ENCODE measurements at regions not wholly inside any gene's neighbourhood (a gene's known extent, or its start where the extent isn't known, plus 50 kb on each side); places are given as distances from the start of the nearest gene placed in this dataset.

DNA sequence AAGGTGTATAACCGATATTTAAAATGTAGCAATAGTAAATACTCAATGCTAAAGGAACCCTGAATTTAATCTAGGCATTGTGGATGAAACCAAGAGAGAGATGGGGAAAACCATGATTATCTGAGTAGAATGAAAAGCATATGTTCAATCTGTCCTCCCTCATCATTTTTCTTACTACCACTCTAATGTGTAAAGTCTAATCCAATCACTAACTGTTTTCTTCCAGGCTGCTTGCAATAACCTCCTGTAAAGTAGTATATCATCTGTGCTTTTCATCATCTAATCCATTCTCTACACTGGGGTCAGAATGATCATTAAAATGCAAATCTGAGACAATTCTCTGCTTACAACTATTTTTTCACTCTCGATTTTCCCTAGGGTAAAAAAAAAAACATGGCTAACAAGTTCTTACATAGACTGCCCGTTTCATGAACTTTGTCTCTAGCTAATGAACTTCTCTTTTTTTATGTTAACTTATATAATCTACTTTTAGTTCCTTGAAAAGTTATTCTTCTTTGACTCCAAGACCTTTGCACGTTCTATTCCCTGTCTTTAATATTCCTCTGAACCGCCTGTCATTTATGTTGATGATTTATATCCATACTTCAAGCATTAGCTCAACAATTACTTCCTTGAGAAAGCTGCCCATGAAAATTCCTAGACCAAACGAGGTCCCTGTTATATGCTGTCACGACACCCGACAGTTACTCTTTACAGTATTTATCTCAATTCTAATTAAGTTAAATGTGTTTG is 94.7 kb upstream of the SLC8A1 start:
- TF ChIP-seq, protein P1, sequence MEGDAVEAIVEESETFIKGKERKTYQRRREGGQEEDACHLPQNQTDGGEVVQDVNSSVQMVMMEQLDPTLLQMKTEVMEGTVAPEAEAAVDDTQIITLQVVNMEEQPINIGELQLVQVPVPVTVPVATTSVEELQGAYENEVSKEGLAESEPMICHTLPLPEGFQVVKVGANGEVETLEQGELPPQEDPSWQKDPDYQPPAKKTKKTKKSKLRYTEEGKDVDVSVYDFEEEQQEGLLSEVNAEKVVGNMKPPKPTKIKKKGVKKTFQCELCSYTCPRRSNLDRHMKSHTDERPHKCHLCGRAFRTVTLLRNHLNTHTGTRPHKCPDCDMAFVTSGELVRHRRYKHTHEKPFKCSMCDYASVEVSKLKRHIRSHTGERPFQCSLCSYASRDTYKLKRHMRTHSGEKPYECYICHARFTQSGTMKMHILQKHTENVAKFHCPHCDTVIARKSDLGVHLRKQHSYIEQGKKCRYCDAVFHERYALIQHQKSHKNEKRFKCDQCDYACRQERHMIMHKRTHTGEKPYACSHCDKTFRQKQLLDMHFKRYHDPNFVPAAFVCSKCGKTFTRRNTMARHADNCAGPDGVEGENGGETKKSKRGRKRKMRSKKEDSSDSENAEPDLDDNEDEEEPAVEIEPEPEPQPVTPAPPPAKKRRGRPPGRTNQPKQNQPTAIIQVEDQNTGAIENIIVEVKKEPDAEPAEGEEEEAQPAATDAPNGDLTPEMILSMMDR (IDR thresholded peaks at IDR 0.05; ENCODE audit: extremely low read depth, missing control alignments): no peak
- no peak for DNase-seq (ENCODE audit: low spot score)

DNA sequence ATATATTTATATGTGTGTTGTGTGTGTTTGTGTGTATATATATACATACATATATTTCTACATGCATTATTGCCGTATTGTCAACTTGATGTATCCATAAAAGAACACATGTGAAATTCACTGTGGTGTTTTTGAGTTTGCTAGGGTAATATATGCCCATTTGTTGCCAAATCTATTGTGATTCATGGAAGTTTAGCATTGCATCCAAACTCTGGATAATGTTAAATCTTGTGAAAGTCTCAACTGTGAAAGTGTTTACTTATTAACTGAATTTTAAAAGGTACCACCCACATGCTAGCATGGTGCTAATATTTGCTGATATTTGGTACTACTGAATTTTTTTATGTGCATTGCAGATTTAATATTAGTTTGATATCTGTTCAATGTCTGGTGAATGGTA is 96.6 kb upstream of the SLC8A1 start:
- TF ChIP-seq, protein P1 (IDR thresholded peaks at IDR 0.05; ENCODE audit: extremely low read depth, missing control alignments): no peak
- DNase-seq (ENCODE audit: low spot score): no peak

DNA sequence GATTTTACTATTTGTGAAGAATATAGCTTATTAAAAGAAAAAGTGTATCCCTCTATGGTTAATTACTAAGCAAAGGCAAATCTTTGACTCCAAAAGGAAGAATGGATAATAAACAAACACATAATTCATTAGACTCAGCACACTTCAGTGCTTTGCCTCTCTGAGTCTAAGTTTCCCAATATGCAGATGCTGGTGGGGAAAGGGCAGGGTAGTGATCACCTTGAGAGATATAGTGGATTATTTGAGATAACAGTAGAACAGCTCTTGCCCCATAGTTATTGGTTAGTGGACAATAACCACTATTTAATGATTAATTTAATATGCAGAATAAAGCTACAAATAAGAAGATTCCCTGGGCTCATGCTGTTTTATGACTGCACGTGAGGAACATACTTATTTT is 98.2 kb upstream of the SLC8A1 start:
- TF ChIP-seq, protein P1 (IDR thresholded peaks at IDR 0.05; ENCODE audit: extremely low read depth, missing control alignments): no peak
- DNase-seq (ENCODE audit: low spot score): no peak

DNA sequence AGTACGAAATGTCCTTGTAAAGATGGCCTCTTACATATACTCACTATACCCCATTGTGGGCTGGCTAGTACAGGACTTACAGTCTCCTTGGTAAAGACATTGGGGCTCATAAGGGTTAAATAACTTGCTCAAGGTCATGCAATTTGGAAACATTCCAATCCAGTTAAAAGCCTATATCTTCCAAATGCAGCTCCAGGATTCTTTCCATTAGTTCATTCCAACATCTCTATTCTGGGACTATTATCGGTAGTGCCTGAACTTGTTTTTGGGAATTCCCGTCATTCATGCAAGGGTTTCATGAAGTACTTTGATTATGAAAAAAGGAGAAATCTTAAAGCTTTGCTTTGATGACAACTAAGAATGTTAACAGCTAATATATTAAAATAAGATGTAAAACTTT is 99.2 kb upstream of the SLC8A1 start:
- no peak for DNase-seq (ENCODE audit: low spot score)
- TF ChIP-seq, protein P1 (IDR thresholded peaks at IDR 0.05; ENCODE audit: extremely low read depth, missing control alignments): no peak

DNA sequence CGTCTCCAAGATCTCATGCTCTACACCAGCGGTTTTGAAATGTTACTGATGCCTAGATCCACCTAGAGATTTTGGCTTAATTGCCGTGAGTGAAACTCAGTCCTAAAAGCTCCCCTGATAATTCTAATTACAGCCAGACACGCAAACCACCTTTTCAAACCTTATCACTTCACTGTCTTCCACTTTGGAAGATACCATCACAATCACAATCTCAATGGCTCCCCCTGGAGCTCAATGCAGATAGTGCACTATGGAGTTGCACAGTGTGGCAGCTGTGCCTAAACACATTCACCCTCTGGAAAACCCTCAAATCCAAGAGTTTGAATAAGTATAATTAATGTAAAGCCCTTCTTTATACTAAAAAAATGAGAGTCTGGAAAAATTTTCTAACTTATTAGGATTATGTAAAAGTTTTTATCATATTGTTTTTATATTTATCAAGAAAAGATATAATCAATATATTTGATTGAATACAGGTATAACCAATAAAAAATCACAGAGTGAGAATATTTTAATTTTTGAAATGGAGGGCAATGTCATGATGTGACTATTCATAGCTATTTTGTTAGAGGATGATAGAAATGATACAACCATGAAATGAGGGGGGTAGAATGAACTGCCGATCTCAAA is 102.9 kb upstream of the SLC8A1 start:
- TF ChIP-seq, protein P1 (IDR thresholded peaks at IDR 0.05; ENCODE audit: extremely low read depth, missing control alignments): peak; percentile 43
- peak; percentile 22 for DNase-seq (ENCODE audit: low spot score)

DNA sequence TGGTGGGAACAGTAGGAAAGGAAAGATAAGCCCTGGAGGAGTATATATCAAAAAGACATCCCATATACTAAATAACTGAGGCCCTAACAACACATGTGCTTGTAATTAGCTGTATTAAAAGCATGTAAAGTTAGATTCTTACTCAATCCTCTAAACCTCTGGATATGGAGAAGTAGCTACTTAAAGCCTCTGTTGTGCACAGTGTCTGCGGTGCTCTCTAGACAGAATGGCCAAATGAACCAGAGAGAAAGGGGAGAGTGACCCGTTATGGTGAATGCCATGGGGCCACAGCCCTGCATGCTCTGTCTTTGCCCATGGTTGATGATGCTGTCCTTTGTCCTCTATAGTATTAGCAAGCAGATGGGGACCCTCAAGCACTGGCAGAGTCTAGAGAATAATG is 104.4 kb upstream of the SLC8A1 start:
- TF ChIP-seq, protein P1 (IDR thresholded peaks at IDR 0.05; ENCODE audit: extremely low read depth, missing control alignments): no peak
- DNase-seq (ENCODE audit: low spot score): no peak

DNA sequence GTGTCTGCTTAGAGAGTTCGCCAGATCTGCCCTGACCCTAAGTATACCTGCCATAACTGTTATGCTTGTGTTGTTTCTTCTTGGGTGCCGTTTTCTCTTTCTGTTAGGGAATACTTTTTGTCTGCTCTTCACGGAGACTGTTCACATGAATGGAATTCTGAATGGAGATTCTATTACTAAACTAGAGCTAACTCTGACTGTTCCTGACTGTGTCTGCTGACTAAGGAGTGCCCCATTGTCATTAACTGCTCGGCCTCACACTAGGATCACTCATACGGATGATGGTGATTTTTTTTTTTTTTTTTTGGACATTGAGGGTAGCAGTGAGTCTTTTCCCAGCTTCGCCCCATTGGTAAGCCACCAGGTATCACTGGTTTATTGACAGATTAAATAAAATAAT is 104.8 kb upstream of the SLC8A1 start:
- TF ChIP-seq, protein P1 (IDR thresholded peaks at IDR 0.05; ENCODE audit: extremely low read depth, missing control alignments): no peak

More for the DNA sequence above, 104.8 kb upstream of the SLC8A1 start:
- no peak for DNase-seq (ENCODE audit: low spot score)

Measured in GM20000 (cell line).